ENCODE measurements at regions not wholly inside any gene's neighbourhood (a gene's known extent, or its start where the extent isn't known, plus 50 kb on each side); places are given as distances from the start of the nearest gene placed in this dataset.

DNA sequence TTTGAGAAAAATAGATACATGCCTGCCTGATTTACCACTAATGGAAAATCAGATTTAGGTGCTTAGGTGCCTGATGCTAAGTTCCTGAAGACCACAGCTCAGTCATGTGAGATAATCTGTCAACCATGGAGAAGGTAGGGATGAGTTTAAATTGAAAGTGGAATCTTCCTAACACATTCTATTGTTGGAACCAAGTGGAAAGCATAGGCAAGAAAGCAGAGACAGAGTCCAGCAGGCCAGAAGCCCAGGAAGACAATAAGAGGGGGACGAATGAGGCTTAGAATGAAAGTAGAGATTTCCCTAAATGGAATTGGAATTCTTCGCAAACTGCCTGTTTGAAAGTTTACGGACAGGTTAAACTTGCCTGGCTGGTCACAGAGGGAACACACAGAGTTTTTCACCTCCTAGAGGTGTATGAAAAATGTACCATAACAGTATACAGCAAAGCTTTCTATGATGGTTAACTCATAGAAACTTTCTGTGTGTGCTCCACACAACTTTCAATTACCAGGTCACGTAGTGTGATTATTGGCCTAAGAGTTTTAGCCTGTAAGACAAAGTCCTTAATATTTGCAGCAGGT, 453.8 kb upstream of the KCNMB2 start:
- Mint-ChIP-seq H3K4me1 (peaks cover 87% of the 10 kb centered on the region), H3K36me3 (ENCODE audit: low read depth) (peaks cover 6% of the 10 kb centered on the region), H3K27me3 (ENCODE audit: low read depth, poor library complexity) (no peaks in the 10 kb centered on the region), H3K27ac (peak overlapping the region; percentile 79), H3K4me3 (peak overlapping the region; percentile 16), H3K9me3 (no peaks in the 10 kb centered on the region)
- no peak for DNase-seq
- TF ChIP-seq, protein P1, sequence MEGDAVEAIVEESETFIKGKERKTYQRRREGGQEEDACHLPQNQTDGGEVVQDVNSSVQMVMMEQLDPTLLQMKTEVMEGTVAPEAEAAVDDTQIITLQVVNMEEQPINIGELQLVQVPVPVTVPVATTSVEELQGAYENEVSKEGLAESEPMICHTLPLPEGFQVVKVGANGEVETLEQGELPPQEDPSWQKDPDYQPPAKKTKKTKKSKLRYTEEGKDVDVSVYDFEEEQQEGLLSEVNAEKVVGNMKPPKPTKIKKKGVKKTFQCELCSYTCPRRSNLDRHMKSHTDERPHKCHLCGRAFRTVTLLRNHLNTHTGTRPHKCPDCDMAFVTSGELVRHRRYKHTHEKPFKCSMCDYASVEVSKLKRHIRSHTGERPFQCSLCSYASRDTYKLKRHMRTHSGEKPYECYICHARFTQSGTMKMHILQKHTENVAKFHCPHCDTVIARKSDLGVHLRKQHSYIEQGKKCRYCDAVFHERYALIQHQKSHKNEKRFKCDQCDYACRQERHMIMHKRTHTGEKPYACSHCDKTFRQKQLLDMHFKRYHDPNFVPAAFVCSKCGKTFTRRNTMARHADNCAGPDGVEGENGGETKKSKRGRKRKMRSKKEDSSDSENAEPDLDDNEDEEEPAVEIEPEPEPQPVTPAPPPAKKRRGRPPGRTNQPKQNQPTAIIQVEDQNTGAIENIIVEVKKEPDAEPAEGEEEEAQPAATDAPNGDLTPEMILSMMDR (IDR thresholded peaks at IDR 0.05), result no peak

DNA sequence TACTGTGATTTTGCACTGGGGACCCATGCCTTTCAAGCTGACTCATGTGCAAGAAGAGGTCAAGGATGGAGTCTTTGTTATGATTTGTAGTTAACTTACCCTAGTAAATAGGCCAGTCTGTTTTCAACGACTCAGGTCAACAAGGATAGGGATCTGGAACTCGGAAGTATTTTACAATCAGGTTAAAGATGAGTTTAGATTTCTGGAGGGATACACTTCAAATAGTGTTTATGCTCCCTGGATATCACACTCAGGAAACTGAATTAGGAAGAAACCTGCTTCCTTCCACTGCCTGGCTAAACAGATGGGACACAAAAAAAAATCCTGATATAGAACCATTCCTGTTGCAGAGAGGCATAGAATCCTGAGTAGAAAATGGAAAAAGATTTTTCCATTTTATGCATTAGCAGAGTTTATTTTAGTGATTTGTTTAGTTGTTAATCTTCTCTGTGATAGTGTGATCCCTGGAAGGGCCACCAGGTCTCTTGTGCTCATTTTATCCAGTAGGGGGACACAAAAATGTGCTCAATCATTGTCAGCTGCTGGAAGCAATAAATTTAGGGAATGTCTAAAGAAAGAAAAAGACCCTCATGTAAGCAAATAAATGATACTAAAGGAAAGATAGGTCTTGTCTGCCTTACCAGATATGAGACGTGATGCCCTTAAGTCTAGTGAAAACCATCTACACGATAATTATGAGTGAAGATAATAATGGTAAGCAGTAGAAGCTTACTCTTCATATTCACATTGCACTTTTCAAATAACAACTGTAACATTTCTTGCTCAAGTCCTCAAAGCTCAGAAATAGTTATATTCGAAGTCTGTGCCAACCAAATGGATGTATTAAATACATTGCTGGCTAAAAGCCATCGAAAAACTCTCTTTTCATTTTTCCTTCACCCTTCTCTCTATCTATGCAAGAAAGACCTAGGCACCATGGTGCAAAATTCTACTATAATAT, 452.1 kb upstream of the KCNMB2 start:
- peak overlapping the region; percentile 96 for H3K27ac Mint-ChIP-seq
- TF ChIP-seq, protein P1 (IDR thresholded peaks at IDR 0.05), result peak; percentile 46
- H3K27me3 Mint-ChIP-seq (ENCODE audit: low read depth, poor library complexity), result no peaks in the 10 kb centered on the region
- peaks cover 6% of the 10 kb centered on the region for H3K36me3 Mint-ChIP-seq (ENCODE audit: low read depth)
- H3K9me3 Mint-ChIP-seq, result no peaks in the 10 kb centered on the region
- peak overlapping the region; percentile 67 for H3K4me3 Mint-ChIP-seq
- peaks cover 100% of the 10 kb centered on the region for H3K4me1 Mint-ChIP-seq
- no peak for DNase-seq

DNA sequence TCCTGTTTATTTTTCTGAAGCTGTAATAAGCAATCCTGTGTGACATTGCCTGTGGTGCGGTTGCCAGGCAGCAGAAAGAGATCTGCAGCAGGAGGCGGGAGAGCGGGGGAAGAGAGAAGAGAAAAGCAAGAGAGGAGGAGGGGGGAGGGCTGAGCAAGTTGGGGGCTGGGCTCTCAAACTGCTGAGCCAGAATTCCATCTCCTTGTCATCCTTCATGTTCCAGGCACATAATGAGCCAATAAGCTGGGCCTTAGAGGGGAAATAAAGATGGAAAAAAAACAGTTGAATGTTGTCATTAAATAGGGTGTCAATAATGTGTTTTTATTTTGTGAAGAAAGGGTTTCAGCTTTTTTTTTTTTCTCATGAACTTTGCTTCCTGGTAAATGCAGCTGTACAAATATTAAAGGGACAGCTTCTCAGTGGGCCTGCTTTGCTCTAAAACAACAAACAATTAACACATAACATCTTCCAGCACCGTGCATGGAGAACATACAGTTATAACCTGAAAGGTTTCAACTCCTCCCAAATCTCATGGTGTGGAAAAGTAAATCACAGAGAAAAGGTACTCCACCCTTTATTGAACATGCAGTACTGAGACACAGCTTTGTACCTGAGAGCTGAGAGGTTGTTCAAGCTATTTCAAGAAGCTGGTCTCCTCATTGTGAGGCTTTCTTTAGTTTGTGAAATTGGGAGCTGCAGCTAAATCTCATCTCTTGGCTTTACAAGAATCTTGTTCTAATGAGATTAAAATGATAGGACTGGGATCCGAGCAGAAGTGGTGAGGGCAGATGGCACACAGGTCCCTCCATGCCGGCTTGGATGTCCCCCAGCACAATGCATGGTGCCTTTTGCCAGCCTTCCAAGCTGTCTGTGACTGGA, 451.1 kb upstream of the KCNMB2 start:
- Mint-ChIP-seq H3K4me1 (peaks cover 97% of the 10 kb centered on the region), H3K27me3 (ENCODE audit: low read depth, poor library complexity) (no peaks in the 10 kb centered on the region), H3K9me3 (no peaks in the 10 kb centered on the region), H3K36me3 (ENCODE audit: low read depth) (peaks cover 6% of the 10 kb centered on the region), H3K27ac (peak overlapping the region; percentile 96), H3K4me3 (peak overlapping the region; percentile 67)
- TF ChIP-seq, protein P1 (IDR thresholded peaks at IDR 0.05), result no peak
- DNase-seq, result peak; percentile 67

DNA sequence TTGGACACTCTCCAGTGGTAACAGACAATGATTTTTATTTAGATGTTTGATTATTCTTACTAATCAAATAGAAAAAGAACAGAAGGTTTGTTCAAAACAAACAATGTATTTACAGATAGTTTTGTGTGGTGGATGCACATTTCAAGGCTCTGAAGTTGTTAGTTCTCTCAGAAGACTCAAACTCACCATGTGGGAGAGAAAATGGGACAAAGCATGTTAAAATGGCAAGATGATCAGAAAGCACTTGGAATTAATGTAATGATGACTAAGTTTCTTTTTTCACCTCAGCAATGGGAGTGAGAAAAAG, 450.5 kb upstream of the KCNMB2 start:
- Mint-ChIP-seq H3K4me3 (no peak overlapping the region), H3K27ac (peak overlapping the region; percentile 77), H3K36me3 (ENCODE audit: low read depth) (peaks cover 6% of the 10 kb centered on the region), H3K27me3 (ENCODE audit: low read depth, poor library complexity) (no peaks in the 10 kb centered on the region), H3K4me1 (peaks cover 91% of the 10 kb centered on the region), H3K9me3 (peaks cover 2% of the 10 kb centered on the region)
- DNase-seq, result no peak
- TF ChIP-seq, protein P1 (IDR thresholded peaks at IDR 0.05), result no peak

DNA sequence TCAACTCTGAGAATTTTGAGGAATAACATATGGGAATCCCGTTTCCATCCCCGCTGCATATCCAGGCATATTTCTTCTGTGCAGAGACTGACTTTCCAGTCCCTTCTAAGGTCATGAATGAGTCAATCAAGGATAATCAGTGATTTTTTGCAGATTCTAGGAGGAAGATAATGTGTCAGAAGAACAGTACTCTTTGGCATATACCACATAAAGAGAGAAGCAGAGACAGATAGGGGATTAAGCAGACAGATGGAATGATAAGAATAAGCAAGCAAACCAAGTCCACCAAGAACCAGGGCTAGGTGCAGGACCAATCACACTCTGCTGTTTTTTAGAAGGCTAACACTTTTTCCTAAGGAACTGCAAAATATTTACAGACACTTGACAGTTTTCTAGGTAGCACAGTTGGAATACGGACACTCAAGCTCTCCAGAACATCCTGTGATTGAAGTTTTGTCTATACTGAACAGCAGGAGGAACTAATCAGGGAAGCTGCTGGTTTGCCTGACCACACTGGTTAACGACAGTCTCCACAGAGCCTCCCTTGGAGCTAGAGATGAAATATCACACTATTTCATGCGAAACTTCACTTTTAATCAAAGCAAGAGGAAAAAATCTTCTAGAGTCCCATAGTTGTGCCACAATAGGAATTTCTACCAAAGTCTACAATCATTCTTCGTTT, 450.0 kb upstream of the KCNMB2 start:
- TF ChIP-seq, protein P1 (IDR thresholded peaks at IDR 0.05), result no peak
- Mint-ChIP-seq H3K36me3 (ENCODE audit: low read depth) (peaks cover 8% of the 10 kb centered on the region), H3K27ac (peak overlapping the region; percentile 81), H3K9me3 (peaks cover 7% of the 10 kb centered on the region), H3K4me1 (peaks cover 86% of the 10 kb centered on the region), H3K27me3 (ENCODE audit: low read depth, poor library complexity) (no peaks in the 10 kb centered on the region), H3K4me3 (no peak overlapping the region)
- DNase-seq, result no peak
